ENCODE measurements at regions not wholly inside any gene's neighbourhood (a gene's known extent, or its start where the extent isn't known, plus 50 kb on each side); places are given as distances from the start of the nearest gene placed in this dataset.

GRCh38 chr16:26777821-26778220 is 288.9 kb upstream of the C16orf82 start:
- H3K4me3 Mint-ChIP-seq: no peak overlapping the region
- H3K9me3 Mint-ChIP-seq: no peaks in the 10 kb centered on the region
- H3K4me1 Mint-ChIP-seq (ENCODE audit: low read depth): no peaks in the 10 kb centered on the region
- H3K36me3 Mint-ChIP-seq (ENCODE audit: low read depth): no peaks in the 10 kb centered on the region
- no peak overlapping the region for H3K27ac Mint-ChIP-seq
- no peak for DNase-seq (ENCODE audit: low spot score)
- peaks cover 7% of the 10 kb centered on the region for H3K27me3 Mint-ChIP-seq (ENCODE audit: low read depth)

DNA sequence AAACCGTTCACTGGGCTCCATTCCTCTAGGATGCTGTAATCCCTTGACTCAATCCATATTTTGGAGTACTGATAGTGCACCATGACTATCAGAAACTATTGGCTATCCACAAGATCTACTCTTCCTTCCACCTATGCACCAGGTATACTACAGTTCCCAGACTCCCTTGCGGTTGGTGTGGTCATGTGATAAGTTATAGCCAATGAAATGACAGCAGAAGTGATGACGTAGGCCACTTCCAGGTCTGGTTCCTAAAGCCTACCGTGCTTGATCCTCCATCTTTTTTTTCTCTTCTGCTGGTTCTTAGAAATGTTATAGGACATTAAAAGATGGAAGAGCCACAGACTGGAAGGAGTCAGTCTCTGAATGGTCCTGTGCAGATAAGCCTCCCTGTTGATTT is 278.8 kb upstream of the C16orf82 start:
- peaks cover 14% of the 10 kb centered on the region for H3K27me3 Mint-ChIP-seq (ENCODE audit: low read depth)
- H3K4me1 Mint-ChIP-seq (ENCODE audit: low read depth): no peaks in the 10 kb centered on the region
- no peaks in the 10 kb centered on the region for H3K36me3 Mint-ChIP-seq (ENCODE audit: low read depth)
- no peaks in the 10 kb centered on the region for H3K9me3 Mint-ChIP-seq
- H3K27ac Mint-ChIP-seq: no peak overlapping the region
- H3K4me3 Mint-ChIP-seq: no peak overlapping the region
- no peak for DNase-seq (ENCODE audit: low spot score)

GRCh38 chr16:26791169-26791568 is 275.6 kb upstream of the C16orf82 start:
- Mint-ChIP-seq H3K36me3 (ENCODE audit: low read depth) (no peaks in the 10 kb centered on the region), H3K4me1 (ENCODE audit: low read depth) (peaks cover 4% of the 10 kb centered on the region), H3K27ac (no peak overlapping the region), H3K4me3 (no peak overlapping the region), H3K27me3 (ENCODE audit: low read depth) (peaks cover 14% of the 10 kb centered on the region), H3K9me3 (no peaks in the 10 kb centered on the region)
- no peak for DNase-seq (ENCODE audit: low spot score)

DNA sequence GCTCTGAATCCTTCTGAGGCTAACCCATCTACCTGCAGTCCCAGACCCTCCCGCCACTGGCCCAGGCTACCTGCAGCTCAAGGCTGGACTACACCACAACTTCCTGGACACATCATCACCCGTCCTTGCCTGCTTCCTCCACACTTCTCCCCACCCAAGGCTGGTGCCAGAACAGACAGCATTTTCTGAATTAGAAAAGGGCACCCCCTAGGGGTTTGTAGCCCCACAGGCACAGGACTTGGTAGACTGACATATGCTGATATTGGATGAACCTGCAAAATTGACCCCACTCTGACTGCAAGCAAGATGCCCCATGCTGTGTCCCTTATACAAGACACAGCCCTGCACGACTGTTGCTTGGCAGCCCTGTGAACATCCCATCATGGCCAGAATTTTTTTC is 271.5 kb upstream of the C16orf82 start:
- Mint-ChIP-seq H3K27ac (no peak overlapping the region), H3K9me3 (no peaks in the 10 kb centered on the region), H3K27me3 (ENCODE audit: low read depth) (peaks cover 13% of the 10 kb centered on the region), H3K36me3 (ENCODE audit: low read depth) (no peaks in the 10 kb centered on the region), H3K4me1 (ENCODE audit: low read depth) (peaks cover 4% of the 10 kb centered on the region), H3K4me3 (no peak overlapping the region)
- peak; percentile 17 for DNase-seq (ENCODE audit: low spot score)

GRCh38 chr16:26801628-26802027 is 265.1 kb upstream of the C16orf82 start:
- DNase-seq (ENCODE audit: low spot score): no peak
- peaks cover 5% of the 10 kb centered on the region for H3K27me3 Mint-ChIP-seq (ENCODE audit: low read depth)
- no peaks in the 10 kb centered on the region for H3K36me3 Mint-ChIP-seq (ENCODE audit: low read depth)
- no peak overlapping the region for H3K27ac Mint-ChIP-seq
- H3K4me3 Mint-ChIP-seq: no peak overlapping the region
- no peaks in the 10 kb centered on the region for H3K4me1 Mint-ChIP-seq (ENCODE audit: low read depth)
- H3K9me3 Mint-ChIP-seq: no peaks in the 10 kb centered on the region

DNA sequence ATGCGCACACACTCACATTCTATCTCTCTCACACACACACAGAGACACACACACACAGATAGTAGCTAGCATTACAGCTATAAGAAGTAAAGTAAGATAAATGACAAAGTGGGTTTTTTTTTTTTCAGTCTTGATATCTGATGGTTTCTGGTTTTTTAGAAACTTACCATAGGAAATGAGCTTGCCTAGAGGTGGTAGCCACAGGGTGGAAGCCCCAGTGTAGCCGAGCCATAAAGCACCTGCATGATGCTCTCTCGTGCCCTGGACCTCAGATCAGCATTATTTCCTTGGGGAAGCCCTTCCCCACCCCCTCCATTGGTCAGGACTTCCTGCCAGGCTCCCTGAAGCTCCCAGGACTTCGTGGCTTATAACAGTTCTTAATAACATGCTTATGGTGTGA is 264.3 kb upstream of the C16orf82 start:
- H3K4me3 Mint-ChIP-seq: no peak overlapping the region
- H3K9me3 Mint-ChIP-seq: no peaks in the 10 kb centered on the region
- H3K36me3 Mint-ChIP-seq (ENCODE audit: low read depth): no peaks in the 10 kb centered on the region
- H3K4me1 Mint-ChIP-seq (ENCODE audit: low read depth): no peaks in the 10 kb centered on the region
- no peak overlapping the region for H3K27ac Mint-ChIP-seq
- H3K27me3 Mint-ChIP-seq (ENCODE audit: low read depth): peaks cover 5% of the 10 kb centered on the region
- no peak for DNase-seq (ENCODE audit: low spot score)

GRCh38 chr16:26802965-26803364 is 263.8 kb upstream of the C16orf82 start:
- no peaks in the 10 kb centered on the region for H3K4me1 Mint-ChIP-seq (ENCODE audit: low read depth)
- H3K4me3 Mint-ChIP-seq: no peak overlapping the region
- no peak overlapping the region for H3K27ac Mint-ChIP-seq
- H3K36me3 Mint-ChIP-seq (ENCODE audit: low read depth): no peaks in the 10 kb centered on the region
- H3K27me3 Mint-ChIP-seq (ENCODE audit: low read depth): peaks cover 5% of the 10 kb centered on the region
- no peaks in the 10 kb centered on the region for H3K9me3 Mint-ChIP-seq
- no peak for DNase-seq (ENCODE audit: low spot score)

DNA sequence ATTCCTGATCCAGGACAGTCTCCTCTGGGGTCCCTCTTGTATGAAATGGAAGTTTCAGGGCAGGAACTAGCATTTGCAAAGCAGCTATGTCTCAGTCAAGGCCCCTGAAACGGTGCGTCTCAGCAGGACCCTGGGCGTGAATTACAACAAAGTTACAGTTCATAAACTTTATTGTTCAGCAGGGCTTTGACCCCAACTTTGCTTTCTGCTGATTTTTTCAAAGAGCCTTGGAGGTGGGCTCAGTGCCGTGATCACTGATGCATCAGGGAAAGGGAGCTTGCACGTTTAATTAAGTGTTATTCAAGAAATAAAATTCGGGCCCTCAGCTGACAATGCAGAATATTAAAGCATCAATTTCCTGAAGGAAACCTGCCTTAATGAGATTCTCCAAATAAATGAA is 260.1 kb upstream of the C16orf82 start:
- Mint-ChIP-seq H3K36me3 (ENCODE audit: low read depth) (no peaks in the 10 kb centered on the region), H3K4me1 (ENCODE audit: low read depth) (no peaks in the 10 kb centered on the region), H3K27ac (no peak overlapping the region)

GRCh38 chr16:26809461-26809860 is 257.3 kb upstream of the C16orf82 start:
- no peak for DNase-seq (ENCODE audit: low spot score)
- H3K4me1 Mint-ChIP-seq (ENCODE audit: low read depth): no peaks in the 10 kb centered on the region
- no peaks in the 10 kb centered on the region for H3K36me3 Mint-ChIP-seq (ENCODE audit: low read depth)
- H3K9me3 Mint-ChIP-seq: no peaks in the 10 kb centered on the region
- H3K4me3 Mint-ChIP-seq: no peak overlapping the region
- H3K27ac Mint-ChIP-seq: no peak overlapping the region
- H3K27me3 Mint-ChIP-seq (ENCODE audit: low read depth): peaks cover 4% of the 10 kb centered on the region

More for the DNA sequence above, 260.1 kb upstream of the C16orf82 start:
- Mint-ChIP-seq H3K9me3 (no peaks in the 10 kb centered on the region), H3K27me3 (ENCODE audit: low read depth) (peaks cover 4% of the 10 kb centered on the region), H3K4me3 (no peak overlapping the region)
- DNase-seq (ENCODE audit: low spot score): no peak

GRCh38 chr16:26816266-26816665 is 250.5 kb upstream of the C16orf82 start:
- H3K9me3 Mint-ChIP-seq: no peaks in the 10 kb centered on the region
- no peak overlapping the region for H3K27ac Mint-ChIP-seq
- H3K4me3 Mint-ChIP-seq: no peak overlapping the region
- no peaks in the 10 kb centered on the region for H3K27me3 Mint-ChIP-seq (ENCODE audit: low read depth)
- no peaks in the 10 kb centered on the region for H3K36me3 Mint-ChIP-seq (ENCODE audit: low read depth)
- no peaks in the 10 kb centered on the region for H3K4me1 Mint-ChIP-seq (ENCODE audit: low read depth)
- DNase-seq (ENCODE audit: low spot score): no peak

- no peak overlapping the region for H3K4me3 Mint-ChIP-seq
Measured at GRCh38 chr16:26816885-26817571, 249.7 kb upstream of the C16orf82 start.

DNA sequence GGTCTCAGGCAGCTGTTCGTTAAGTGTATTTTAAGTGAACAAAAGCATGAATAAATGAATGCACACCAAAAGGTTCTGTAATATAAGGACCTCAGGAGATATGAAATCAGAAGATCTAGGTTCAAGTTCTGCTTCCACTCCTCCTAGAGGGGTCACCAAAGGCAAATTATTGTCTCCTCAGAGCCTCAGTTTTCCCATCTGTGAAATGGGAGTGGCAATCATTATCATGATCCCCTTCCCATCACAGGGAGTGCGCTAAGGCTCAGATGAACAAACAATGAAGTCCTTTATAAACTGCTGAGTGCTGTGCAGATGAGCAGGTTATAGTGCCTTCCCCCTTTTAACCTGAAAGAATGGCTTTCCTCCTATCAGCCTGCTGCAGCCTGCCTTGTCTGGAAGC is 248.3 kb upstream of the C16orf82 start:
- Mint-ChIP-seq H3K27me3 (ENCODE audit: low read depth) (no peaks in the 10 kb centered on the region), H3K9me3 (no peaks in the 10 kb centered on the region), H3K4me3 (no peak overlapping the region), H3K36me3 (ENCODE audit: low read depth) (no peaks in the 10 kb centered on the region), H3K27ac (no peak overlapping the region), H3K4me1 (ENCODE audit: low read depth) (no peaks in the 10 kb centered on the region)
- no peak for DNase-seq (ENCODE audit: low spot score)

More at GRCh38 chr16:26816885-26817571, 249.7 kb upstream of the C16orf82 start:
- Mint-ChIP-seq H3K9me3 (no peaks in the 10 kb centered on the region), H3K27me3 (ENCODE audit: low read depth) (no peaks in the 10 kb centered on the region), H3K4me1 (ENCODE audit: low read depth) (no peaks in the 10 kb centered on the region), H3K36me3 (ENCODE audit: low read depth) (no peaks in the 10 kb centered on the region), H3K27ac (no peak overlapping the region)
- no peak for DNase-seq (ENCODE audit: low spot score)

GRCh38 chr16:26824469-26824868 is 242.3 kb upstream of the C16orf82 start:
- no peak for DNase-seq (ENCODE audit: low spot score)
- Mint-ChIP-seq H3K36me3 (ENCODE audit: low read depth) (no peaks in the 10 kb centered on the region), H3K9me3 (no peaks in the 10 kb centered on the region), H3K27ac (no peak overlapping the region), H3K4me1 (ENCODE audit: low read depth) (no peaks in the 10 kb centered on the region), H3K27me3 (ENCODE audit: low read depth) (no peaks in the 10 kb centered on the region), H3K4me3 (no peak overlapping the region)

GRCh38 chr16:26826500-26826899 is 240.2 kb upstream of the C16orf82 start:
- H3K9me3 Mint-ChIP-seq: no peaks in the 10 kb centered on the region

DNA sequence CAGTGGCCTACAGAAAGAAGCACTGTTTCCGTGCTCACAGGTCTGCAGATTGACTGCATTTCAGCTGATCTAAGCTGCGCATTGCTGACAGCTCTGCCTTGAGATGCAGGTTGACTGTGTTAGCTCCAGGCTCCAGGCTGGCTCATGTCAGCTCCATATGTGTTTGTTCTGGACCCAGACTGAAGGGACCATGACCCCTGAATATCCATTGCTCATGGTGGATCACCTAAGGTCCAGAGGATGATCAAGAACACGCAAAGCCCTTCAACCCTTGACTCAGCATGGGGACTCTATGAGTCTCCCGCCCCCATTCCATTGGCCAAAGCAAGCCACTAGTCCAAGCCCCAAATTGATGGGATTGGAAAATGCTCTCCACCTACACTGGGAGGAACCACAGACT is 239.3 kb upstream of the C16orf82 start:
- Mint-ChIP-seq H3K36me3 (ENCODE audit: low read depth) (no peaks in the 10 kb centered on the region), H3K4me1 (ENCODE audit: low read depth) (no peaks in the 10 kb centered on the region), H3K4me3 (no peak overlapping the region), H3K27ac (no peak overlapping the region), H3K27me3 (ENCODE audit: low read depth) (peaks cover 9% of the 10 kb centered on the region), H3K9me3 (no peaks in the 10 kb centered on the region)
- DNase-seq (ENCODE audit: low spot score): no peak

More at GRCh38 chr16:26826500-26826899, 240.2 kb upstream of the C16orf82 start:
- Mint-ChIP-seq H3K27me3 (ENCODE audit: low read depth) (peaks cover 5% of the 10 kb centered on the region), H3K36me3 (ENCODE audit: low read depth) (no peaks in the 10 kb centered on the region), H3K4me3 (no peak overlapping the region), H3K4me1 (ENCODE audit: low read depth) (no peaks in the 10 kb centered on the region), H3K27ac (no peak overlapping the region)
- DNase-seq (ENCODE audit: low spot score): no peak

Data from T-helper 2 cell treated with Interferon-gamma antibody and Interleukin-4, amounts not matched to agents 5 μg/mL and 100 μg/mL, for 36 hours (primary cell).